ENCODE measurements at regions not wholly inside any gene's neighbourhood (a gene's known extent, or its start where the extent isn't known, plus 50 kb on each side); places are given as distances from the start of the nearest gene placed in this dataset.

GRCh38 chrX:14084466-14084865 lies 54.8 kb upstream of the GEMIN8 start:
- H3K27ac Mint-ChIP-seq: no peak overlapping the region
- Histone ChIP-seq H4K20me1 (replicated peaks; ENCODE audit: insufficient read depth) (no peaks in the 10 kb centered on the region), H3F3A (replicated peaks; ENCODE audit: low read depth) (no peaks in the 10 kb centered on the region), H3K79me2 (replicated peaks; ENCODE audit: insufficient read depth) (no peaks in the 10 kb centered on the region), H3K27ac (ENCODE audit: low read depth) (no peak overlapping the region), H3K4me3 (no peak overlapping the region), H3K4me2 (no peak overlapping the region), H3K4me1 (ENCODE audit: insufficient read depth) (no peaks in the 10 kb centered on the region), H3K27me3 (ENCODE audit: insufficient read depth) (no peaks in the 10 kb centered on the region), H3K36me3 (ENCODE audit: insufficient read depth) (no peaks in the 10 kb centered on the region), H2AFZ (no peak overlapping the region), H3K9me2 (ENCODE audit: insufficient read depth) (no peaks in the 10 kb centered on the region)
- H3K4me1 Mint-ChIP-seq: no peaks in the 10 kb centered on the region
- ATAC-seq (no peak), DNase-seq (ENCODE audit: low spot score) (no peak)
- no peaks in the 10 kb centered on the region for H3K36me3 Mint-ChIP-seq (ENCODE audit: low read depth)
- TF ChIP-seq, protein P1, sequence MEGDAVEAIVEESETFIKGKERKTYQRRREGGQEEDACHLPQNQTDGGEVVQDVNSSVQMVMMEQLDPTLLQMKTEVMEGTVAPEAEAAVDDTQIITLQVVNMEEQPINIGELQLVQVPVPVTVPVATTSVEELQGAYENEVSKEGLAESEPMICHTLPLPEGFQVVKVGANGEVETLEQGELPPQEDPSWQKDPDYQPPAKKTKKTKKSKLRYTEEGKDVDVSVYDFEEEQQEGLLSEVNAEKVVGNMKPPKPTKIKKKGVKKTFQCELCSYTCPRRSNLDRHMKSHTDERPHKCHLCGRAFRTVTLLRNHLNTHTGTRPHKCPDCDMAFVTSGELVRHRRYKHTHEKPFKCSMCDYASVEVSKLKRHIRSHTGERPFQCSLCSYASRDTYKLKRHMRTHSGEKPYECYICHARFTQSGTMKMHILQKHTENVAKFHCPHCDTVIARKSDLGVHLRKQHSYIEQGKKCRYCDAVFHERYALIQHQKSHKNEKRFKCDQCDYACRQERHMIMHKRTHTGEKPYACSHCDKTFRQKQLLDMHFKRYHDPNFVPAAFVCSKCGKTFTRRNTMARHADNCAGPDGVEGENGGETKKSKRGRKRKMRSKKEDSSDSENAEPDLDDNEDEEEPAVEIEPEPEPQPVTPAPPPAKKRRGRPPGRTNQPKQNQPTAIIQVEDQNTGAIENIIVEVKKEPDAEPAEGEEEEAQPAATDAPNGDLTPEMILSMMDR (conservative IDR thresholded peaks at IDR 0.05; ENCODE audit: low read depth in 2 of 2): no peak
- TF ChIP-seq EZH2phosphoT487 (IDR thresholded peaks at IDR 0.05; ENCODE audit: unreplicated experiment) (no peak), JUNB (IDR thresholded peaks at IDR 0.05; ENCODE audit: unreplicated experiment) (no peak)
- TF ChIP-seq, protein P2, sequence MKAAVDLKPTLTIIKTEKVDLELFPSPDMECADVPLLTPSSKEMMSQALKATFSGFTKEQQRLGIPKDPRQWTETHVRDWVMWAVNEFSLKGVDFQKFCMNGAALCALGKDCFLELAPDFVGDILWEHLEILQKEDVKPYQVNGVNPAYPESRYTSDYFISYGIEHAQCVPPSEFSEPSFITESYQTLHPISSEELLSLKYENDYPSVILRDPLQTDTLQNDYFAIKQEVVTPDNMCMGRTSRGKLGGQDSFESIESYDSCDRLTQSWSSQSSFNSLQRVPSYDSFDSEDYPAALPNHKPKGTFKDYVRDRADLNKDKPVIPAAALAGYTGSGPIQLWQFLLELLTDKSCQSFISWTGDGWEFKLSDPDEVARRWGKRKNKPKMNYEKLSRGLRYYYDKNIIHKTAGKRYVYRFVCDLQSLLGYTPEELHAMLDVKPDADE (IDR thresholded peaks at IDR 0.05): no peak
- no peak overlapping the region for H3K4me3 Mint-ChIP-seq
- no peaks in the 10 kb centered on the region for H3K9me3 Mint-ChIP-seq
- no peaks in the 10 kb centered on the region for H3K27me3 Mint-ChIP-seq (ENCODE audit: insufficient read depth, low read depth, poor library complexity)

DNA sequence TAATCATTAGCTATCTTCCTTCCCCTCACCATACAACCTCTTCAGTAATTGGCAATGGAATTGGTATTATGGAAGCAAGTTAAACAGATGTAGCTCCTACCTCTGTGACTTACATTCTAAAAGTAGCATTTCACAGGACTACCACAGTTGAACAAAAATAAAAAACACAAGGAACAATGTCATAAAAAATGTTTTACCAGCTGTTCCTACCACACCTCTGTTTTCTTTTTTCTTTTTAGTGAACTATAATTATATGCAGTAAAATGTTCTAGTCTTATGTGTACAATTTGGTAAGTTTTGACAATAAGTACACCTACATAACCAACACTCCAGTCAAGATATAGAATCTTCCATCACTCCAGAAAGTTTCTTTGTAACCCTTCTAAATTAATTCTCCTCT lies 54.1 kb upstream of the GEMIN8 start:
- H2AFZ ChIP-seq: no peak overlapping the region
- H3K9me3 Mint-ChIP-seq: no peaks in the 10 kb centered on the region
- no peaks in the 10 kb centered on the region for H3K27me3 Mint-ChIP-seq (ENCODE audit: insufficient read depth, low read depth, poor library complexity)
- no peaks in the 10 kb centered on the region for H3K79me2 ChIP-seq (replicated peaks; ENCODE audit: insufficient read depth)
- H3K4me2 ChIP-seq: no peak overlapping the region
- H3K27me3 ChIP-seq (ENCODE audit: insufficient read depth): no peaks in the 10 kb centered on the region
- no peaks in the 10 kb centered on the region for H4K20me1 ChIP-seq (replicated peaks; ENCODE audit: insufficient read depth)
- no peak overlapping the region for H3K27ac Mint-ChIP-seq
- no peaks in the 10 kb centered on the region for H3K4me1 ChIP-seq (ENCODE audit: insufficient read depth)
- no peaks in the 10 kb centered on the region for H3K9me2 ChIP-seq (ENCODE audit: insufficient read depth)
- H3F3A ChIP-seq (replicated peaks; ENCODE audit: low read depth): no peaks in the 10 kb centered on the region
- no peaks in the 10 kb centered on the region for H3K36me3 Mint-ChIP-seq (ENCODE audit: low read depth)
- H3K4me3 ChIP-seq: no peak overlapping the region
- no peak overlapping the region for H3K4me3 Mint-ChIP-seq
- DNase-seq (ENCODE audit: low spot score) (no peak), ATAC-seq (no peak)
- H3K4me1 Mint-ChIP-seq: no peaks in the 10 kb centered on the region
- no peak overlapping the region for H3K27ac ChIP-seq (ENCODE audit: low read depth)
- no peaks in the 10 kb centered on the region for H3K36me3 ChIP-seq (ENCODE audit: insufficient read depth)
- TF ChIP-seq CREB1 (CRISPR knock-in tag; IDR thresholded peaks at IDR 0.05; ENCODE audit: low read depth): no peak
- no peak for TF ChIP-seq ZNF114 (CRISPR knock-in tag; IDR thresholded peaks at IDR 0.05)
- no peak for TF ChIP-seq EZH2 (IDR thresholded peaks at IDR 0.05; ENCODE audit: low read depth, unreplicated experiment)
- TF ChIP-seq, protein P3, sequence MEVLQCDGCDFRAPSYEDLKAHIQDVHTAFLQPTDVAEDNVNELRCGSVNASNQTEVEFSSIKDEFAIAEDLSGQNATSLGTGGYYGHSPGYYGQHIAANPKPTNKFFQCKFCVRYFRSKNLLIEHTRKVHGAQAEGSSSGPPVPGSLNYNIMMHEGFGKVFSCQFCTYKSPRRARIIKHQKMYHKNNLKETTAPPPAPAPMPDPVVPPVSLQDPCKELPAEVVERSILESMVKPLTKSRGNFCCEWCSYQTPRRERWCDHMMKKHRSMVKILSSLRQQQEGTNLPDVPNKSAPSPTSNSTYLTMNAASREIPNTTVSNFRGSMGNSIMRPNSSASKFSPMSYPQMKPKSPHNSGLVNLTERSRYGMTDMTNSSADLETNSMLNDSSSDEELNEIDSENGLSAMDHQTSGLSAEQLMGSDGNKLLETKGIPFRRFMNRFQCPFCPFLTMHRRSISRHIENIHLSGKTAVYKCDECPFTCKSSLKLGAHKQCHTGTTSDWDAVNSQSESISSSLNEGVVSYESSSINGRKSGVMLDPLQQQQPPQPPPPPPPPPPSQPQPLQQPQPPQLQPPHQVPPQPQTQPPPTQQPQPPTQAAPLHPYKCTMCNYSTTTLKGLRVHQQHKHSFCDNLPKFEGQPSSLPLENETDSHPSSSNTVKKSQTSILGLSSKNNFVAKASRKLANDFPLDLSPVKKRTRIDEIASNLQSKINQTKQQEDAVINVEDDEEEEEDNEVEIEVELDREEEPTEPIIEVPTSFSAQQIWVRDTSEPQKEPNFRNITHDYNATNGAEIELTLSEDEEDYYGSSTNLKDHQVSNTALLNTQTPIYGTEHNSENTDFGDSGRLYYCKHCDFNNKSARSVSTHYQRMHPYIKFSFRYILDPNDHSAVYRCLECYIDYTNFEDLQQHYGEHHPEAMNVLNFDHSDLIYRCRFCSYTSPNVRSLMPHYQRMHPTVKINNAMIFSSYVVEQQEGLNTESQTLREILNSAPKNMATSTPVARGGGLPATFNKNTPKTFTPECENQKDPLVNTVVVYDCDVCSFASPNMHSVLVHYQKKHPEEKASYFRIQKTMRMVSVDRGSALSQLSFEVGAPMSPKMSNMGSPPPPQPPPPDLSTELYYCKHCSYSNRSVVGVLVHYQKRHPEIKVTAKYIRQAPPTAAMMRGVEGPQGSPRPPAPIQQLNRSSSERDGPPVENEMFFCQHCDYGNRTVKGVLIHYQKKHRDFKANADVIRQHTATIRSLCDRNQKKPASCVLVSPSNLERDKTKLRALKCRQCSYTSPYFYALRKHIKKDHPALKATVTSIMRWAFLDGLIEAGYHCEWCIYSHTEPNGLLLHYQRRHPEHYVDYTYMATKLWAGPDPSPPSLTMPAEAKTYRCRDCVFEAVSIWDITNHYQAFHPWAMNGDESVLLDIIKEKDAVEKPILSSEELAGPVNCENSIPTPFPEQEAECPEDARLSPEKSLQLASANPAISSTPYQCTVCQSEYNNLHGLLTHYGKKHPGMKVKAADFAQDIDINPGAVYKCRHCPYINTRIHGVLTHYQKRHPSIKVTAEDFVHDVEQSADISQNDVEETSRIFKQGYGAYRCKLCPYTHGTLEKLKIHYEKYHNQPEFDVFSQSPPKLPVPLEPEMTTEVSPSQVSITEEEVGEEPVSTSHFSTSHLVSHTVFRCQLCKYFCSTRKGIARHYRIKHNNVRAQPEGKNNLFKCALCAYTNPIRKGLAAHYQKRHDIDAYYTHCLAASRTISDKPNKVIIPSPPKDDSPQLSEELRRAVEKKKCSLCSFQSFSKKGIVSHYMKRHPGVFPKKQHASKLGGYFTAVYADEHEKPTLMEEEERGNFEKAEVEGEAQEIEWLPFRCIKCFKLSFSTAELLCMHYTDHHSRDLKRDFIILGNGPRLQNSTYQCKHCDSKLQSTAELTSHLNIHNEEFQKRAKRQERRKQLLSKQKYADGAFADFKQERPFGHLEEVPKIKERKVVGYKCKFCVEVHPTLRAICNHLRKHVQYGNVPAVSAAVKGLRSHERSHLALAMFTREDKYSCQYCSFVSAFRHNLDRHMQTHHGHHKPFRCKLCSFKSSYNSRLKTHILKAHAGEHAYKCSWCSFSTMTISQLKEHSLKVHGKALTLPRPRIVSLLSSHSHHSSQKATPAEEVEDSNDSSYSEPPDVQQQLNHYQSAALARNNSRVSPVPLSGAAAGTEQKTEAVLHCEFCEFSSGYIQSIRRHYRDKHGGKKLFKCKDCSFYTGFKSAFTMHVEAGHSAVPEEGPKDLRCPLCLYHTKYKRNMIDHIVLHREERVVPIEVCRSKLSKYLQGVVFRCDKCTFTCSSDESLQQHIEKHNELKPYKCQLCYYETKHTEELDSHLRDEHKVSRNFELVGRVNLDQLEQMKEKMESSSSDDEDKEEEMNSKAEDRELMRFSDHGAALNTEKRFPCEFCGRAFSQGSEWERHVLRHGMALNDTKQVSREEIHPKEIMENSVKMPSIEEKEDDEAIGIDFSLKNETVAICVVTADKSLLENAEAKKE (CRISPR knock-in tag; IDR thresholded peaks at IDR 0.05): no peak
- TF ChIP-seq, protein P2 (IDR thresholded peaks at IDR 0.05): no peak
- no peak for TF ChIP-seq JUNB (IDR thresholded peaks at IDR 0.05; ENCODE audit: unreplicated experiment)
- no peak for TF ChIP-seq EZH2phosphoT487 (IDR thresholded peaks at IDR 0.05; ENCODE audit: unreplicated experiment)
- no peak for TF ChIP-seq STAT1 (IDR thresholded peaks at IDR 0.05; ENCODE audit: unreplicated experiment)
- no peak for TF ChIP-seq POLR2AphosphoS5 (IDR thresholded peaks at IDR 0.05; ENCODE audit: low read depth)
